HG03103 (cell line): ENCODE measurements at regions not wholly inside any gene's neighbourhood (a gene's known extent, or its start where the extent isn't known, plus 50 kb on each side); places are given as distances from the start of the nearest gene placed in this dataset.

Experiments used
- ATAC-seq: cut with Tn5 transposase; IDR thresholded peaks from one replicate; pipeline ENCODE4 v1.9.1; 2021; ENCODE audit warnings: low read depth; ENCODE audit not compliant: unreplicated experiment

GRCh38 chr1:172944931-172945330 lies 105.8 kb downstream of the TNFSF18 start:
- ATAC-seq, result no peak

- no peak for ATAC-seq
These were observed 103.8 kb downstream of the TNFSF18 start for GRCh38 chr1:172946814-172947507.

- no peak for ATAC-seq
These were observed 102.3 kb downstream of the TNFSF18 start for GRCh38 chr1:172948457-172948856.

GRCh38 chr1:172949096-172949495 lies 101.6 kb downstream of the TNFSF18 start:
- no peak for ATAC-seq

- ATAC-seq, result no peak
These were observed 100.2 kb downstream of the TNFSF18 start for GRCh38 chr1:172950528-172950927.

GRCh38 chr1:172951730-172952365 lies 98.9 kb downstream of the TNFSF18 start:
- ATAC-seq, result no peak

- ATAC-seq, result no peak
These were observed 98.2 kb downstream of the TNFSF18 start for GRCh38 chr1:172952516-172952915.

- no peak for ATAC-seq
These were observed 96.1 kb downstream of the TNFSF18 start for GRCh38 chr1:172954476-172955150.

GRCh38 chr1:172955161-172955815 lies 95.5 kb downstream of the TNFSF18 start:
- no peak for ATAC-seq

- ATAC-seq, result no peak
These were observed 93.9 kb downstream of the TNFSF18 start for GRCh38 chr1:172956871-172957270.

- ATAC-seq, result no peak
These were observed 93.2 kb downstream of the TNFSF18 start for GRCh38 chr1:172957491-172957890.

- ATAC-seq, result no peak
These were observed 91.2 kb downstream of the TNFSF18 start for GRCh38 chr1:172959571-172959970.

- no peak for ATAC-seq
These were observed 90.7 kb downstream of the TNFSF18 start for GRCh38 chr1:172960019-172960418.

- no peak for ATAC-seq
These were observed 90.1 kb downstream of the TNFSF18 start for GRCh38 chr1:172960454-172961208.

GRCh38 chr1:172964864-172965263 lies 85.9 kb downstream of the TNFSF18 start:
- no peak for ATAC-seq

- no peak for ATAC-seq
These were observed 83.7 kb downstream of the TNFSF18 start for GRCh38 chr1:172966844-172967540.

- no peak for ATAC-seq
These were observed 82.8 kb downstream of the TNFSF18 start for GRCh38 chr1:172967936-172968335.

GRCh38 chr1:172969611-172970010 lies 81.1 kb downstream of the TNFSF18 start:
- no peak for ATAC-seq

- no peak for ATAC-seq
These were observed 80.6 kb downstream of the TNFSF18 start for GRCh38 chr1:172970186-172970585.

- ATAC-seq, result no peak
These were observed 79.5 kb downstream of the TNFSF18 start for GRCh38 chr1:172971241-172971640.
